ENCODE measurements at regions not wholly inside any gene's neighbourhood (a gene's known extent, or its start where the extent isn't known, plus 50 kb on each side); places are given as distances from the start of the nearest gene placed in this dataset.

DNA sequence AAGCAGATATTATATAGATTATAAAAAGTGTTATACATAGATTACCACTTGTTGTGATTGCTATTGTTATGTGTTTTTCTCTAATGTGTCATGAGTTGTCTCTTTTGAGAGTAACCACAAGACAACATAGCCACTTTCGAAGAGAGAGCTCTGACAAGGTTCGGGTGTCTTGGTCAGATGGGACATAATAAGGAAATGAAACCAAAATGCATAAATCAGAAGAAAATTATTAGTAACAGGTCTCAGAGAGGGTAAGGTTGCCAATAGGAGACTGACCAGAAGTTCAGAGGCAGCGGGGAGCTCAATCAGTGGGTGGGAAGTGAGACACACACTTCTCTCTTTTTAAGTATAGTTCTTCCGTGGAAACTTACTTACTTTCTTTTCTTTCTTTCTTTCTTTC is 639.2 kb upstream of the POT1 start:
- intact Hi-C loops (cut with micrococcal nuclease; ENCODE audit: unreplicated experiment) = no loop called here
- Histone ChIP-seq H3K36me3 (ENCODE audit: control insufficient read depth, insufficient read depth, low read length) (no peaks in the 10 kb centered on the region), H3K27me3 (replicated peaks; ENCODE audit: control insufficient read depth, insufficient read depth, low read length) (no peaks in the 10 kb centered on the region), H3K4me1 (no peaks in the 10 kb centered on the region), H3K9me3 (no peaks in the 10 kb centered on the region), H3K4me3 (ENCODE audit: low read depth, low read length) (no peak overlapping the region)
- no peak for DNase-seq
- Mint-ChIP-seq H3K27me3 (ENCODE audit: insufficient read depth, unreplicated experiment) (peaks cover 6% of the 10 kb centered on the region), H3K4me3 (ENCODE audit: unreplicated experiment) (no peak overlapping the region), H3K9me3 (ENCODE audit: unreplicated experiment) (no peaks in the 10 kb centered on the region), H3K27ac (ENCODE audit: unreplicated experiment) (no peak overlapping the region), H3K4me1 (ENCODE audit: low read depth, unreplicated experiment) (no peaks in the 10 kb centered on the region), H3K36me3 (ENCODE audit: insufficient read depth, unreplicated experiment) (no peaks in the 10 kb centered on the region)
- no TSS peak for BruUV-seq (replicated peaks)
- TF ChIP-seq, protein P1, sequence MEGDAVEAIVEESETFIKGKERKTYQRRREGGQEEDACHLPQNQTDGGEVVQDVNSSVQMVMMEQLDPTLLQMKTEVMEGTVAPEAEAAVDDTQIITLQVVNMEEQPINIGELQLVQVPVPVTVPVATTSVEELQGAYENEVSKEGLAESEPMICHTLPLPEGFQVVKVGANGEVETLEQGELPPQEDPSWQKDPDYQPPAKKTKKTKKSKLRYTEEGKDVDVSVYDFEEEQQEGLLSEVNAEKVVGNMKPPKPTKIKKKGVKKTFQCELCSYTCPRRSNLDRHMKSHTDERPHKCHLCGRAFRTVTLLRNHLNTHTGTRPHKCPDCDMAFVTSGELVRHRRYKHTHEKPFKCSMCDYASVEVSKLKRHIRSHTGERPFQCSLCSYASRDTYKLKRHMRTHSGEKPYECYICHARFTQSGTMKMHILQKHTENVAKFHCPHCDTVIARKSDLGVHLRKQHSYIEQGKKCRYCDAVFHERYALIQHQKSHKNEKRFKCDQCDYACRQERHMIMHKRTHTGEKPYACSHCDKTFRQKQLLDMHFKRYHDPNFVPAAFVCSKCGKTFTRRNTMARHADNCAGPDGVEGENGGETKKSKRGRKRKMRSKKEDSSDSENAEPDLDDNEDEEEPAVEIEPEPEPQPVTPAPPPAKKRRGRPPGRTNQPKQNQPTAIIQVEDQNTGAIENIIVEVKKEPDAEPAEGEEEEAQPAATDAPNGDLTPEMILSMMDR (IDR thresholded peaks at IDR 0.05; ENCODE audit: insufficient read depth in 1 of 2, low read depth in 1 of 2, low read length in 1 of 2, severe bottlenecking in 1 of 2, unreplicated experiment in 1 of 2) = no peak
- ChIA-PET CTCF (no interaction called here), POLR2A (no interaction called here)

DNA sequence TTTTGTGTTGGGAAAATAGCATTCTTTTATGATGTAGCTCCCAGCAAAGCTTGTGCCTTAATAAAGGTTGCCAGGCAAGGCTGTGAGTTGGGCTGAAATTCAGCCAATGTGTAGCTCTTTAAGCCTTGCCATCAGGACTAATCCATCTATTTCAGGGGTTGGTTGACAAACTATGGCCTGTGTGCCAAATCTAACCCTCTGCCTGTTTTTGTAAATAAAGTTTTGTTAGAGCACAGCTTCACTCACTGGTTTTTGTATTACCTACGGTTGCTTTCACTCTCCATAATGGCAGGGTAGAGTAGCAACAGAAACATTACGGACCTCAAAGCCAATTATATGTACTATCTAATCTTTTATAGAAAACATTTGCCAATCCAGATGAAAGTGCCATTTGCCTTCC is 638.1 kb upstream of the POT1 start:
- H3K9me3 ChIP-seq = no peaks in the 10 kb centered on the region
- Mint-ChIP-seq H3K4me1 (ENCODE audit: low read depth, unreplicated experiment) (no peaks in the 10 kb centered on the region), H3K36me3 (ENCODE audit: insufficient read depth, unreplicated experiment) (no peaks in the 10 kb centered on the region), H3K4me3 (ENCODE audit: unreplicated experiment) (no peak overlapping the region), H3K27me3 (ENCODE audit: insufficient read depth, unreplicated experiment) (peaks cover 9% of the 10 kb centered on the region), H3K27ac (ENCODE audit: unreplicated experiment) (no peak overlapping the region), H3K9me3 (ENCODE audit: unreplicated experiment) (no peaks in the 10 kb centered on the region)
- CTCF ChIA-PET = no interaction called here
- H3K36me3 ChIP-seq (ENCODE audit: control insufficient read depth, insufficient read depth, low read length) = no peaks in the 10 kb centered on the region
- DNase-seq = no peak
- BruUV-seq (replicated peaks) = no TSS peak
- POLR2A ChIA-PET = no interaction called here
- intact Hi-C loops (cut with micrococcal nuclease; ENCODE audit: unreplicated experiment) = no loop called here
- TF ChIP-seq, protein P1 (IDR thresholded peaks at IDR 0.05; ENCODE audit: insufficient read depth in 1 of 2, low read depth in 1 of 2, low read length in 1 of 2, severe bottlenecking in 1 of 2, unreplicated experiment in 1 of 2) = no peak
- H3K4me3 ChIP-seq (ENCODE audit: low read depth, low read length) = no peak overlapping the region
- H3K4me1 ChIP-seq = no peaks in the 10 kb centered on the region
- no peaks in the 10 kb centered on the region for H3K27me3 ChIP-seq (replicated peaks; ENCODE audit: control insufficient read depth, insufficient read depth, low read length)

DNA sequence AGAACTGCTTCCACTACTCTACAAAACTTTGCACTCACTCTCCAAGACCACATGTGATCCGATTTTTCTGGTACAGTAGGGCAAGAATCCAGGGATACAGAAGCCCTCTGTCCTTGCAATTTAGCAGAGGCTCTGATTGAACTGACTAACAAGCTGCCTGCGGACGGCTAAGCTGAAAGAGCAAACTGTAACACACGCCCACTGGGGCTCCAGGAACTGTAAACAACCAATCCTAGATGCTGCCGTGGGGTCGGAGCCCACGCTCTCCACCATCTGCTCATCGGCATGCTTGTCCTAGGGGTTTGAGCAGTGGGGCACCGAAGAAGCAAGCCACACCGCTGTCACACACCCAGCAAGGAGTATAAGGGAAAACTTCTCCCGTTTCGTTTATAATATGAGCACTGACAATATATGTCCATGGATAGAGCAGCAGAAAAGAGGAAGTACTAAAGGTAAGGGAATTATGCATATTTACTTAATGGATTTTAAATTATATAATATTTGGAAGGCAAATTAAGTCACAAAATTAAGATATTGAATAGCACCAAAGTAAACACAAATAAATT is 634.4 kb upstream of the POT1 start:
- no peak for DNase-seq
- Histone ChIP-seq H3K36me3 (ENCODE audit: control insufficient read depth, insufficient read depth, low read length) (no peaks in the 10 kb centered on the region), H3K4me3 (ENCODE audit: low read depth, low read length) (no peak overlapping the region), H3K27me3 (replicated peaks; ENCODE audit: control insufficient read depth, insufficient read depth, low read length) (no peaks in the 10 kb centered on the region), H3K4me1 (no peaks in the 10 kb centered on the region), H3K9me3 (no peaks in the 10 kb centered on the region)
- POLR2A ChIA-PET = no interaction called here
- no TSS peak for BruUV-seq (replicated peaks)
- intact Hi-C loops (cut with micrococcal nuclease; ENCODE audit: unreplicated experiment) = no loop called here
- Mint-ChIP-seq H3K4me1 (ENCODE audit: low read depth, unreplicated experiment) (no peaks in the 10 kb centered on the region), H3K36me3 (ENCODE audit: insufficient read depth, unreplicated experiment) (no peaks in the 10 kb centered on the region), H3K27ac (ENCODE audit: unreplicated experiment) (no peak overlapping the region), H3K4me3 (ENCODE audit: unreplicated experiment) (no peak overlapping the region), H3K9me3 (ENCODE audit: unreplicated experiment) (no peaks in the 10 kb centered on the region), H3K27me3 (ENCODE audit: insufficient read depth, unreplicated experiment) (peaks cover 6% of the 10 kb centered on the region)
- CTCF ChIA-PET = no interaction called here
- TF ChIP-seq, protein P1 (IDR thresholded peaks at IDR 0.05; ENCODE audit: insufficient read depth in 1 of 2, low read depth in 1 of 2, low read length in 1 of 2, severe bottlenecking in 1 of 2, unreplicated experiment in 1 of 2) = no peak

Data from Caco-2 (cell line).